HT1080 (cell line): ENCODE measurements at regions not wholly inside any gene's neighbourhood (a gene's known extent, or its start where the extent isn't known, plus 50 kb on each side); places are given as distances from the start of the nearest gene placed in this dataset.
A peak's percentile ranks its signal among the peaks of the same experiment; 100 is the strongest.

Experiments used
- DNase-seq: peaks from one replicate; pipeline ENCODE4 v3.0.0-alpha.2; 2015; ENCODE audit warnings: low read depth

DNA sequence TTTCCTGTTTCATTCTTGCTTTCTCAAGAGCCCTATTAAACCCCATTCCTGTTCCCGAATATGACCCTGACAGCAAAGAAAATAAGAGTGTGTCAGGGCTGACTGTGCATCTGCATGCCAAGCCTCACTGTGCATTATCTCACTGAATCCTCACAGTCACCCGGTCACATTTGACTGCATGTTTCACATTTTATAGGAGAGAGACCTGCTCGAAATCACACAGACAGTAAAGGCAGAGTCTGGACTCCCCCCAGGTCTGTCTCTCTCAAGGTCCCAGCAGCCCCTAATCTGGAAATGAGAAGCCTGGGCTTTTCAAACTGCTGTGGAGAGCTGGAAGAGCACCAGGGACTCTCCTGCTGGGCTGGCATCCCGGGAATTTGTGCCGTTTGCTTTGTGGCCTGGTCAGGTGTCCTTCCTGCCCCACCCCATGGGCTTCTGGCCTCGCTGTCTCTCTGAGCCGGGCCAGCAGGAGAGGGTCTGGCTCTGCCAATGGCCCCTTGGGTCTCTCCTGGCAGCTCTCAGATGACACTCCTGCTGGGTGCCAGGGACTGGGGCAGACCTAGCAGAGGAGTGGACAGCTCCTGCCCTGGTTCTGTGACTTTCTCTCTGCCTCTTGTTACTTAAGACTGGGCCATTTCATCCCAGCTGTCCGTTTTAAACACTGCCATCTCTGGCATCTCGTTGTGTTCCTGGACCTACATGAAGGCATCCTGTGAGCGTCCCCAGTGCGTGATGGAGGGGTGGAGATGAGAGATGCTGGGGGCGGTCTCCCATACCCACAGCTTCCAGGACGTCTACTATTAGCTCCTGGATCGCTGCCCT lies 173.6 kb downstream of the ARHGAP12 start:
- DNase-seq, result peak; percentile 58

DNA sequence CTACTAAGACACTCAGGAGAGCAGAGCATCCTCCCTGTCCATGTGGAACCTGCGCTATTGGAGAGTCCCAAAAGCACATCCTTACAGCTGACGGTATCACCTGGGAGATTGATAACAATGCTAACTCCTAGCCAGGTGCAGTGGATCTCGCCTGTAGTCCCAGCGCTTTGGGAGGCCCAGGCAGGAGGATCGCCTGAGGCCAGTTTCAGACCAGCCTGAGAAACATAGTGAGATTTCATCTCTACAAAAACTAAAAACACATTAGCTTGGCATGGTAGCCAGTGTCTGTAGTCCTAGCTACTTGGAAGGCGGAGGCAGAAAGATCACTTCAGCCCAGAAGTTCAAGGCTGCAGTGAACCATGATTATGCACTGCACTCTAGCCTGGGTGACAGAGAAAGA lies 174.9 kb downstream of the ARHGAP12 start:
- no peak for DNase-seq

DNA sequence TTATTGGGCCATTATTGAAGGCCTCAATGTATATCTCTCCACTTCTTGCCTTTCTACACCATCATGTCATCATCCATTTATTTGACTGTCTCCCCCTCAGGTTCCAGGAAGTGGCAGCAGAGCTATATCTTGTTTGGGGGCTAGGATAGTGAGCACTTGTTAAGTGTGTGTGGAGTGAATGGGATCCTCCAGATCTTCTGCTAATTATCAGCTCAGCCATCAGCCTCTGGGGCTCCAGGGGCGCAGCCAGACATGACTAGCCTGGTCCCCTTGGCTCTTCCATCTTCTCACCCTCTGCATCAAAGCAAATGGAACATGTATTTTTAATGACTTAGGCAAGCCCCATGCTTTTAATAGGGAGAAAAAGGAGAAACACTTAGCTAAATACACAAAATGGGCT lies 176.5 kb downstream of the ARHGAP12 start:
- no peak for DNase-seq

DNA sequence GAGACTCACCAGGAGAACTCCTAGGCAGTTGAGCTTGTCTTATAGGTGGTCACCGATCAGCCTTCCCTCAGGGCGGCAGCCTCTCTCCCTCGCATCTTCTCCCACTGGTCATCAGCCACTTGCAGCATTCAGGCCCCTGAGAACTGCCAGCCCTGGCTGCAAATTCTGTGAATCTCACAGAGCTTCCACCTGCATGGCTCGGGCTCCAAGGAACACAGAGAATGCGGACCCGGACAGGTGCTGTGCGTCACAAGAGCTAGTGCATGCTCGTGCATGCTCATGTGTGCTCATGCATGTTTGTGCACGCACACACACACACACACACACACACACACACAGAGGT lies 176.9 kb downstream of the ARHGAP12 start:
- DNase-seq, result no peak

DNA sequence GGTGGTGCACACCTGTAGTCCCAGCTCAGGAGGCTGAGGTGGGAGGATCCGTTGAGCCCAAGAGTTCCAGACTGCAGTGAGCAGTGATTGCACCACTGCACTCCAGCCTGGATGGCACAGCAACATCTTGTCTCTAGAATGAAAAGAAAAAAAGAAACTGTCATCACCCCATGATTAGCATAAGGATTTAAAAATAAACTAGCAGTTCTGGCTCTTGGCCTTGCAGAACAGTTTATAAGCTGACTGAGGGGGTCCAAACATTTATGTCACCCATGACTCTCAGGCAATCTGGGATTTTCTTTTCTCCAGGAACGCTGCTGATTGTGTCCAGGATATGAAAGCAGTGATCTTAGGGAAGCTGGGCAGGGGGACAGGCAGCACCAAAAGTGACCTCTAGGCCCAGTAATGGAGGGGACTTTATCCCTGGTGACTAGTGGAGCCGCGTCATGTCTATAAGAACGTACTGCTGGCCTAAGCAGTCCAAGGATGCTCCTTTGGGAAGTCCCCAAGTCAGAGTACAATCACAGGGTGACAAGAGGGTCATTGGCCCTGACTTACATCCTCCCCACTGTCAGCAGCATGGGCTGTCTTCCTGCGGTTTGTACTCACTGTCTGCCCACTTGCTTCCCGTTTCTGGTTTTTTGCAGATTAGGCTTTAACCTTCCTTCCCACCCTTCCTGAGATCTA lies 177.4 kb downstream of the ARHGAP12 start:
- no peak for DNase-seq

DNA sequence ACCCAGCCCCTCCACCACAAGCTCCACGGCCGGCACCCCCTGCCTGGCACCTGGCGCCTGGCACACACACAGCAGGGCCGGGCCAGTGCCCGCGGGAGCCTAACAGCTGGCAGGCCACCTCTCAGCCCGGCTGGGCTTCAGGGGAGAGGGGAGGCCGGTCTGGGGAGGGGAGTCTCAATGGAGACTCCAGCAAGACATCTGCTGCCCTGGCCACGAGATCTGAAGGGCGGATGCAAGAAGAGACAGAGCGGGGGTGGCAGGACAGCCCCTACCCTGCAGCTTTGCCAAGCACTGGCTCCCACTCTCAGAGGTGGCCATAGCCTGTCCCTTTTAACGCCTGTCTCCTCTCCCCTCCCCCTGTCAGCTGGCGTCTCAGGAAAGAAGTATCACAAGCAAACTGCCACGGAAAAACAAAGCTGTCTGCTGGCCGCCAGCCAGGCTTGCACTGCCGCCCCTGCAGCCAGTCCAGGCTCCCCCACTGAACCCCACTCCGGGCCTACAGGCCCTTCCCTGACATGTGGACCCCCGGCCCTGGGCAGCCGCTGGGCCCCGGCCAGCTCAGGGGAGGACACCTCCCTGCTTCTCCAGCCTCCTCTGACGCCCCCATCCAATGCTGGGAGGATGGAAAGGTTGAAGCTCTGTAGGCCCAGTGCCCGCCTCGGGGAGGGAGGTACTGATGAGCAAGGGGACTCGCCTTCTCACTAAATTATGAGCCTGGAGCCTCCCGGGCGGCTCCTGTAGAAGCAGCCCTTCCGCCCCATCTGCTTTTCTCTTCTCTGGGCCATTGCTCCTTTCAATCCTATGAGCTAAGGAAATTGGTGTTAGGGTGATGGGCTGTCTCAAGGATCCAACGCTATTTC lies 178.4 kb downstream of the ARHGAP12 start:
- no peak for DNase-seq

DNA sequence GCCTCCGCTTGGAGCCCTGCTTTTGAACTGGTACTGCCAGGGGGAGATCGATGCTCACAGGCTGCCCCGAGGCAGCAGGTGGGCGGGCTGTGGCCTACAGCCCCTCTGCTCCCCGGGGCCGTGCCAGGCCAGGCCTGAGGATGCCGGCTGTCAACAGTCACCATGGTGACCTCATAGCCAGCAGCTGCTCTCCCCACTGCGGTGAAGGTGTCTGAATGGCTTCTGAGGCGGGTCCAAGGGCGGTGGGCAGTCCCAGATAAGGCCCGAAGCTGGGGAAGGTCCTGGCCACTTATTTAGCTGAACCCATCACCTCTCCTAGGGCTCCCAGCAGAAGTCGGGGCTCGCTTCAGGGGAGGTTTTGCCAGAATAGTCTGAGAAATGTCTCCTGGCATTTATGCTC lies 179.3 kb downstream of the ARHGAP12 start:
- DNase-seq, result no peak

DNA sequence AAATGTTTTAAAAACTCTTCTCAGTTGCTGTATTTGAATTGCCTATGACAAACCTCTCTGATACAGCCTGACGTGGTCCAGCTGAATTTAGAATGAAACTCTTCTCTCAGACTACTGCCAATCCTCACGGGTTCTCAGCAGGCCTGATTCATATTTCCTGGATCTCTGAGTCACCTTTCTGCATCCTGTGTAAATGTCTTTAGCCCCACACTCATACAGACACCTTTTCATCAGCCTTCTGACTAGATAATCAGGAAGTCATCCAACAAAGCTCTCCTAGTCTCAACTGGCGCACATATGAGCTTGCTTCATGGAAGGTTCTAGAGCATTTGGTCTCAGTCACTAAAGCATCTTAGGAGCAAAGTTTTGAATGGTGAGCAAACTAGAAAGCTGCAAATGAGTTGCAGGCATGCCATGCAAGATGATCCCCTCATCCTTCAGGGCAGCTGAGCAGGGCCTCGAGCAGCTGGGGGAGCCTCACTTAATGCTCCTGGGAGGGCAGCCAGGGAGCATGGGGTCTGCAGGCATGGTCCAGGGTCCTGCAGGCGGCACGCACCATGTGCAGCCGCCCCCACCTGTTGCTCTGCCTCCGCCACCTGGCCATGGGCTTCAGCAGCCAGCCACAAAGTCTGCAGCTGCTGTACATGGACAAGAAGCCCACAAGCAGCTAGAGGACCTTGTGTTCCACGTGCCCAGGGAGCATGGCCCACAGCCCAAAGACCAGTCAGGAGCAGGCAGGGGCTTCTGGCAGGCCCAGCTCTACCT lies 182.8 kb downstream of the ARHGAP12 start:
- peak; percentile 99 for DNase-seq

DNA sequence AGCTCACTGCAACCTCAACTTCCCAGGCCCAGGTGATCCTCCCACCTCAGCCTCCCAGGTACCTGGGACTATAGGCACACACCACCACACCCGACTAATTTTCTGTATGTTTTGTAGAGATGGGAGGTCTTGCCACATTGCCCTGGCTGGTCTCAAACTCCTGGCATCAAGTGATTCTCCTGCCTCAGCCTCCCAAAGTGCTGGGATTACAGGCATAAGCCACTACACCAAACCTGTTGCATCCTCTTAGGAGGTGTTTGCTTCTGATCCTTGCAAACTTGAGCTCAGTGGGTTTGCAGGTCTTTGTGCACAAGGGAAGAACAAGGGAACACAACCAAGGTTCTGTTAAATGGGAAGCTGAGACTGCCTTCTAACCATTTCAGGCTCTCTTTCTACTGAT lies 184.6 kb downstream of the ARHGAP12 start:
- no peak for DNase-seq

DNA sequence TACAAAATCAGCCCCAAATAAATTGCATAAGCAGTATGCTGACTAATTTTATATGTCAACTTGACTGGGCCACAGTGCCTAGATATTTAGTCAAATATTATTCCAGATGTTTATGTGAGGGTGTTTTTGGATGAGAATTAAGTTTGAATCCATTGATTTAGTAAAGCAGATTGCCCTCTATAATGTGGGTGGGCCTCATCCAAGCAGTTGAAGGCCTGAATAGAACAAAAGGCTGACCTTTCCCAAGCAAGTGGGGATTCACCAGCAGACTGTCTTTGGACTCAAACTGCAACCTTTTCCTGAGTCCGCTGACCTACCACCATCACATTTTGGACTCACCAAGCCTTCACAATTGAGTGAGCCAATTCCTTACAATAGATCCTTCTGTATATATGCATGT lies 186.4 kb downstream of the ARHGAP12 start:
- no peak for DNase-seq

DNA sequence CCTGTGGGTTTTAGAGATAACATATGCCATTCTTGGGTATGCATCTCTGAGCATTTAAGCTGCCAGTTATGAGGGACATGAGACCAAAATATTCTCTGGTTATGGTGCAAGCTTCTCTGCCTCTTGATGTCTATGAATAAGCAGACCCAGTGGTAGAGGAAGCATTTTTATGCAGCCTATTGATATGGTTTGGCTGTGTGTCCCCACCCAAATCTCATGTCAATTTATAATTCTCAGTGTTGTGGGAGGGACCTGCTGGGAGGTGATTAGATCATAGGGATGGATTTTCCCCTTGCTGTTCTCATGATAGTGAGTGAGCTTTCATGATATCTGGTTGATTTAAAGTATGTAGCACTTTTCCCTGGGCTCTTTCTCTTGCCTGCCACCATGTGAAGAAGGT lies 187.2 kb downstream of the ARHGAP12 start:
- no peak for DNase-seq

DNA sequence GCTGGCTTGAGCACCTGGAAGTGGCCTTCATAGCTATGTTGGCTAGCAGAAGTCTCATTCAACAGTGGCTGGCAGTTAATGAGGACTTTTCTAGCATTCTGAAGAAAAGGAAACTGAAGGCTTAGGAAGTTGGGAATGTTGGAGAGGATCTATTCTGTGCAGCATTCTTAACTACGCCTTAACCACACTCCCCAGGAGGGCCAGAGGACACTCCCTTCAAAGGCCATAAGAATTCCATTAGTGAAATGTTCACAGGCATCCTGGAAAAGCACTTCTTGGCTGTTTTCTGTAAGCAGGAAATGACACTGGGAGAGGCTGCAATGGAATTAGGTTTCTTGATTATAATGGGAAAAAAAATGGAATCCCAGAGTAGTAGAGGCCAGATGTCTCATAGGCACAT lies 188.9 kb downstream of the ARHGAP12 start:
- peak; percentile 85 for DNase-seq

DNA sequence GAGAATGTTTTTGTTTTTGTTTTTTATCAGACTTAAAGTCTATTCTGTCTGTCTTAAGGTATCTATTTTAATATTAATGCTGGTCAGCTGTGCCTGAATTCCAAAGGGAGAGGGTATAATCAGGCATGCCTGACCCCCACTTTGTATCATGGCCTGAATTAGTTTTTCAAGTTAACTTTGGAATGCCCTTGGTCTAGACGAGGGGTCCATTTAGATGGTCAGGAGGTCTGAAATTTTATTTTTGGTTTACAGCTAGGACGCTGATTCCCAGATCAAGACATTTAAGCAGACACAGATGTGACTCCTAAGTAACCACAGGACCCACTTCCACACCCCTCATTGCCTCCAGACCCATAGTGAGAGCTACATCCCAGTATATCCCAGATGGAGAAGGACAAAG lies 189.5 kb downstream of the ARHGAP12 start:
- no peak for DNase-seq

DNA sequence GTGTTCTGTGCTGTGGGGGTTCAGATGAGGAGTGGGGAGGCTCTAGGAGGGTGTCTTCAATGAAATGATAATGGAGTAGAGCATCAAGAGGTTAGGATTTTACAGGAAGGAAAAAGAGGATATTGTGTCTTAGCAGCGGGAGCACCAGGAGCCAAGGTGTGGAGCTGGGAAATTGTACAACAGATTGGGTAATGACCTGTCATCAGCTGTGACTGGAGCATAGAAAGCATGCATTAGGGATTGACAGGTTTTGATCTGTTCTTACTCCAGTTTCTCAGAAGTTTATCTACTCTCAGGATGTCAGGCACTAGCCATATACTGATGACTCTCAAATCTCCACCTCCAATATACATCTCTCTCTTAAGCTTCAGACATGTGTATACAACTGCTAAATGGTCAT lies 196.9 kb downstream of the ARHGAP12 start:
- no peak for DNase-seq

DNA sequence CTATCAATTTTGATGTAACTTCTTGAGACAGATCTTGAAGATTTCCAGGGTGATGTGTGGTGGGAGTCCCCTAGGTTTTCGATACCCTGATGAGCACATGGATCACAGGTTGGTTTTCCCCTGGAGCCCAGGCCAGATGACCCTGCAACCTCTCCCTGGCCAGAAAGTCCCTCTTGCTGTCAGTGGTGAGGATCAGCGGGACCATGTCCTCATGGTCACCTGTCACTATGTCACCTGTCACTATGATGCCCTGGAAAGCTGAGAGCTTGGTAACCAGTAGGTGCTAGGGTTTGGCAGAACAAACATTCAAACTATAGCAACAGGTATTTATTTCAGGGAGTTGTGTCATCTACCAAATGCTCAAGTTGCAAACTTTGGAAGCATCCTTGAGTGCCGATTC lies 197.9 kb downstream of the ARHGAP12 start:
- DNase-seq, result no peak

DNA sequence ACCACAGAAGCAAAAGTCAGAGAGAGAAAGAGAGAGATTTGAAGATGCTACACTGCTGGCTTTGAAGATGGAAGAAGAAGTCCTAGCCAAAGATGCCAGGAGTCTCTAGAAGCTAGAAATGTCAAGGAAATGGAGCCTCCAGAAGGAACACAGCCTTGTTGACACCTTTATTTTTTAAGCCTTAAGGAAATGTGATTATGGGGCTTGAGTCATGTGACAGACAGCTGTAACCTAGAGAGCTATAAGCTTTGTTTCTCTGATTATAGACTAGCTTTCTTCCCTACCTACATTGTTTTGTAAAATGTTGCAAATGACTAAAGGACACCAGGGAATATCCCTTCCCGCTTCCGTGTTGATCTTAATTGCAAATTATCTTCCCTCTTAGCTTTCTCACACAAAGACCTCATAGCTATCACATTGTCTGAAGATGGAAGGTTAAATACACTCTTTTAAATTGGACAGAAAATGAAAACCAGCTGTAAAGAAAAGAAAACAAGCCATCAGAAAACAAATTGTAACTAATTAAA lies 199.9 kb downstream of the ARHGAP12 start:
- no peak for DNase-seq

DNA sequence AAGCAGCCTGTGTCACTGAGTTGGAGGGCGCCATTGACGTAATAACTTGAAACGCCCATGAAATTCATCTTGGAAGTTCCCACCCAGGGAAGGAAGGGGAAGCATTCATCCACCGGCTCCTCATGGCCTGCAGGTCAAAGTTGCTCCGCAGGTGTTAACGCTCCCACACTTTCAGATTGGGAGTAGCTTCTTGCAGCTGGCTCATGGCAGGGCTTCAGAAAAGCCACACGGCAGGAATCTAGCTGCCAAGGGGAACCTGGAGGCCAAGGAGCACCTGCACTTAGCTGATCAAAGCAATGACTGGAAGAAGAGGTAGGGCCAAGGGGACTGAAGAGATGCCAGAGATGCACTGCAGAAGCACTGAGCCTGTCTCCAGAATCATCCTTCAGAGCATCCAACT lies 203.2 kb downstream of the ARHGAP12 start:
- DNase-seq, result no peak

DNA sequence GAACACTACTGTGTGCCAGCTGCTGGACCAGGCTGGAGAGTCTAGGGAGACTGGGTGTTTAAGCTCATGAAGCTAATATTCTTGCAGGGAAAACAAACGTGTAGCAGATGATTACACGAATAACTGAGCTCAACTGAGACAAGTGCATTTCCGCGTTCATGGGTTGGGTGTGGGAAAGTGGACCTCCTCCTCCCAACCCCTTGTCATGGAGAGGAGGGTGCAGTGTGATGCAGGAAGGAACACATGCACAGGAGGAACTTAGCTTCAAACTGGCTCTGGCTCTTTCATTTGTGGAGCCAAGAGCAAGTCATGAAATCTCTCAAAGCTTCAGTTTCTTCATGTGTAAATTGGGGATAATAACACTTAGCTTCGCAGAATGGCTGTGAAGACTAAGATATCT lies 204.3 kb downstream of the ARHGAP12 start:
- no peak for DNase-seq

DNA sequence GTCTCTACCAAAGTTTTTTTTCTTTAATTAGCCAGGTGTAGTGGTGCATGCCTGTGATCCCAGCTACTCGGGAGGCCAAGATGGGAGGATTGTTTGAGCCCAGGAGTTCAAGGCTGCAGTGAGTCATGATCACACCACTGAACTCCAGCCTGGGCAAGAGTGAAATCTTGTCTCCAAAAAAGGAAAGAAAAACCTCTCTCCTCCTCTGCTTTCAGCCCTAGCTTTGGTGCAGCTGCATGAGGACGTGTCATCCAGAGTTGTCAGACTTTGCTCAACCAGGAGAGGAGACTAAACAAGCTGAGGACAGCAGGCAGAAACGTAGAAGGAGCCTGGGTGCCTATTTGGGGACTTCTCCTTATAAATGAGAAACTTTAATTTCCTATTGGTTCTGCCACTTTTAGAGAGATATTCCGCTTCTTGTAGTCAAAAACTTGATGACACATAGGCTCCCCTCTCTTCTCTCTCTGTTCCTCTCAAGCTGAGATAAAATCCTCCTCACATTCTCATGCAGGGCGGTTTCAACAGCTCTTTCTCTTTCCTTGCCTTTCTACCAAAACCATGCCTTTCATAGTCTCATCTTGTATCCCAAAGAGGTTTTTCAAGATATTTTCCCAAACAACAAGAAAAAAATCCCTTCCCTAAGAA lies 205.4 kb downstream of the ARHGAP12 start:
- DNase-seq, result peak; percentile 37

DNA sequence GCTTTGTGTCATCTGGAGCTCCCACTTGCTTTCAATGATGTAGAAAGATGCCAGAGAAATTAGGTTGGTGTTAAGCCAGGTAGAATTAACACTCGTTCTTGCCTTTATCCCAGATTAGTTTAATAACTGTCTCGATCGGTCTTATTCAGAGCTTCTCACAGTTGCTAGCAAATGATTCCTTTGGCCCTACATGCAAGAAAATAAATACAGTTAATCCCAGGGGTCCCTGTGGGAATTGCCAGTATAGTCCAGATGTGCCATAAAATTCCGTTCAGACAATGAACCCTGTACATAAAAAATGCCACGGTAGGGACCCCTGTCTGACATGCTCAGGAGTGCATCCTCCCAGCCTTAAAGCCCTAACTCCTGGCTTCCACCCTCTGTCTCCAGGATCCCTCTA lies 207.5 kb downstream of the ARHGAP12 start:
- no peak for DNase-seq

DNA sequence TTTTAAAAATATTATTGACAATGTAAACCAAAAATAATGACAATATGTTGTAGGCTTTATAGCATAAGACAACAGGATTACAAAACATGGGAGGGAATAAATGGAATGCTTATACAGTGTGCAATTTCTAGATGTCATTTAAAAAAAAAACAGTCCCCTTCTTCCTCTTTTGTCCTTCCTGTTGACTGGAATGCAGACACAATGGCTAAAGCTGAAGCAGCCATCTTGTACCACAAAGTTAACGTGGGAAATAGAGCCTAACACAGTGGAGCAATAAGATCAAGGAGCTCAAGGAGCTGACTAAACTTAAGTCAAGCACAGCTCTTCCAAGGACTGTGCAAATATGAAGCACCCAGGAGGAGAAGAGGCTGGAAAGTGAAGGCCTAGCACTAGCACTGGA lies 208.1 kb downstream of the ARHGAP12 start:
- no peak for DNase-seq
